HG02870 (cell line): ENCODE measurements at regions not wholly inside any gene's neighbourhood (a gene's known extent, or its start where the extent isn't known, plus 50 kb on each side); places are given as distances from the start of the nearest gene placed in this dataset.

Experiments used
- ATAC-seq: cut with Tn5 transposase; IDR thresholded peaks from one replicate; pipeline ENCODE4 v1.9.1; 2021; ENCODE audit warnings: mild to moderate bottlenecking, moderate library complexity; ENCODE audit not compliant: unreplicated experiment

DNA sequence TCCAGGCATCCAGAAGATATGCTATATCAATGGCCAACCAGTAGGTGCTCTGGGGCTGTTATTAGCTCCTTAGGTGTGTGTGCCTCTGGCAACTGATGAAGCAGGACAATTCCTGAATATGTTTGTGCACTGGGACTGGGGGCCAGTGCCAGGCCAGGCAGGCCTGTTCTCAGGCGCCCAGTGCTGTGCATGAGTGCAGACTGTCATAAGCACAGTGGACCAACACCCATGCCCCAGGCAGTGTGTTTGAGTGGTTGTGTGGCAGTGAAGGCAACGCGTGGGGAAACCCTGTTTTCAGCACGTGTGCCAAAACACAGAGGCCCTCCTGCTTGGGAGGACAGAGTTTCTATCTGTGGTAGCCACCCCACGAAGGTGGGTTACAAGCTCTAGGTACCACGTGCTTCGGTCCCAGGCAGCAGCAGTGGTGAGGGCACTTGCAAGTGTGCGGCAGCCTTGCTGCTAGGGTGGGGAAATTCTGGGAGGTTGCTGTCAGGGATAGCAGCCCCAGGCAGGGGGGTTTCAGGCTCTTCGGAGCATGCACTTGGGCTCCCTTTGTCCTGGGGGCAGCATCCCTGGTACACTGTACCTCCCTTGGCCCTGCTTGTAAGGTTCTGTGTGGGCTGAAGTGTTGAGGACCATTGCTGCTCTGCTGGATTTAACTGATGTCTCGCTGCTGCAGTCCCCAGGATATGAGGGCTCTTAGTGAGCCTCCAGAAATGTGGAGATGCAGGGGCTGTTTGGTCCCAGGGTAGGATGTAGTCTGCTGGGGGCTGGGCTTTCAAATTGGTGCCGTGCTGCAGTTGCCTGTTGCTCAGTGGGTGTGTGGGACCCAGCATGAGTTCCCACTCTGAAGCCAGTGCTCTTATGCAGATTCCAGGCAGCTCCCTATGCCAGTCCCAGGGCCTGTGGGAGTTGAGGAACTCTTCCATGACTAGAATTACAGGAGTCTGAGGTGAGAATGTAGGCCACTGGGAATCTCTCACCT lies 280.9 kb downstream of the RPRM start:
- ATAC-seq: no peak

DNA sequence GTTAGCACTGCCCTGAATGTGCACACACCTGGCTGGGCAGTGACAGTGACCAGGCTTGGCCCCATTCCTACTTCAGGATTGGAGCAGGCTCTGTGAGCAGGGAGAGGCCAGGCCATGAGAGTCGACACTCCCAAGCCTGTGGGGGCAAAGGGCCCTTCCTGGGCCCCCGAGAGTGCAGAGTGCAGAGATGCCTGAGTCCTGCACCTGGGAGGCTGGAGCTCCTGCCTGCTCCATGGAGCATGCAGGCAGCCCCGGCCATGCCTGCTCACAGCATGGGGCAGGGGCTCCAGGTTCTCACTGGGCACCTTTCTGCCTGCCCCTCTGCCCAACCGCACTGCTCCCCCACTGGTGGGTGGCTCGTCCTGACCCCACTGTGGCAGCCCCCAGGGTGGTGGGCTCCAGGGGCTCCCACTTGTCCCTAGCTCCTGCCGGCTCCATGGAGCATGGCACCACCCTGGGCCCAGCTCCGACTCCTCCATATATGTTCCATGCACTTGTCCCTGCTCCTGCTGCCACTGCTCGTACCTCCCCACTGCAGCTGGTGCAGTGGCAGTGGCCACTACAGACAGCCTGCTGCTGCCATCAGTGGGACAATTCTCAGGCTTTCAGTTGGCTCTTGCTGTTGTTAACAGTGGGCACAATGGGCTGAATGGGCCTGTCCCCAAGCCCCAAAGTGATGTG lies 282.0 kb downstream of the RPRM start:
- no peak for ATAC-seq

DNA sequence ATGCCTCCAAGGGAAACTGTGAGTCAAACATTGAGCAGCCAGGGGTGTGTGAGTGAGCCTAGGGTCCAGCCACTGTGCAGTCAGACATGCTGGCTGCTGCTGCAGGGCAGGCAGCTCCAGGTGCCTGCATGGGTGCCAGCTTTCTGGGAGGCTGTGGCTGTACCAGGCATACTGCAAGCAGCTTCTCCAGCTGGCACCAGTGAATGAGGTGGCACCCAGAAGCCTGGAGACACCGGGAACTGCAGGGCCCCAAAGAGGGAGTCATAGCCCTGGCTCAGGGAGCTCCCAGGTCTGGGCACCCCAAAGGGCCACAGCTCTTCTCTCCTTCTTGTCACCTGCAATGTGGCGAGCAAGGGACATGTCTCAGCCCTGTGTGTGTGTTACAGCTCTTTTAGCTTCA lies 283.2 kb downstream of the RPRM start:
- no peak for ATAC-seq

GRCh38 chr2:153189091-153189888 lies 289.3 kb downstream of the RPRM start:
- ATAC-seq: no peak

DNA sequence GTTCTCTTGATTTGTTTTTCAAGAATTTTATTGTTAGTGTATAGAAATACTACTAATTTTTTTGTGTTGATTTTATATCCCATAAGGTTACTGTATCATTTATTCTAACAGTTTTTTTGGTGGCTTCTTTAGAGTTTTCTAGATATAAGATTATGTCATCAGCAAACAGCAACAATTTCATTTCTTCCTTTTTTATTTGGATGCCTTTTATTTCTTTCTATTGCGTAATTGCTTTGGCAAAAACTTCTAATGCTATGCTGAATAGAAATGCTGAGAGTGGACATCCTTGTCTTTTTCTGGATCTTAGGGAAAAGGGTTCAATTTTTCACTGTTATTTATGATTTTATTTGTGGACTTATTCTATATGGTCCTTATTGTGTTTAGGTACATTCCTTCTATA lies 298.8 kb downstream of the RPRM start:
- no peak for ATAC-seq

DNA sequence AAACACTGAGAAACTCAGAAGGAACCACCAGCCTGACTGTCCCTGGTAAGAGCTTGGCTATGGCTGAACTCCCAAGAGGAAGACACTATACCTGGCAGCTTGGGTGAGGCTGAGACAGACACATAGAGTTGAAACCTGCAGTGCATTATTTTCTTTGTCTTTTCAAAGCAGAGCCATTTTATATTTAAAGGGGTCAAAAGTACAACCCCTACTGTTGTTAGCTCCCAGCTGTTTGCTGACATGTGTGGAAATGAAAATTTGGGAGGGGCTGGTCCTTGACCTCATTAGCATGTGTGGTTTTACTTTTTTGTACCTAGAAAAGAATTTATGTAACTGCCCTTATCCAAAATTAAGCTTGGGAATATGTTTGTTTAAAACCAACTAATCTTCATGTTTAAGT lies 309.0 kb downstream of the RPRM start:
- ATAC-seq: no peak

- ATAC-seq: no peak
Observed at GRCh38 chr2:153165021-153165420, 313.5 kb downstream of the RPRM start.

DNA sequence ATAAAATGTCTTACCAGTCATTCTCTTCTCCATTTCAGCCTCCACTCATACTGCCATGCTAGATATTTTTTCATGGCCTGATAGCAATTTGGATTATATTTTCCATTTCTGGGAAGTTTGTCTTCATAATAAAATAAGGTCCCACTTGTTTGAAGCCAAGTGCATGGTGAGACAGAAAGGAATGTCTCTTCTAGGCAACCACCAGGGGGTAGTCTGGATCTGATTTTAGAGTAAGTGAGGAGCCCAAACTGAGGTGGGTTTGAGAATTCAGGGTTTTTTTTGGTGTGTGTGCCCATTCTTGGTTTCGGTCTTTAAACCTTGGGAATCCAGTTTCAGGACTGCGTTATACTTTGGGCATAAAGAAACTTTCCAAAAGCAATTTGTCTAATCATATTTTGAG lies 315.5 kb downstream of the RPRM start:
- no peak for ATAC-seq

DNA sequence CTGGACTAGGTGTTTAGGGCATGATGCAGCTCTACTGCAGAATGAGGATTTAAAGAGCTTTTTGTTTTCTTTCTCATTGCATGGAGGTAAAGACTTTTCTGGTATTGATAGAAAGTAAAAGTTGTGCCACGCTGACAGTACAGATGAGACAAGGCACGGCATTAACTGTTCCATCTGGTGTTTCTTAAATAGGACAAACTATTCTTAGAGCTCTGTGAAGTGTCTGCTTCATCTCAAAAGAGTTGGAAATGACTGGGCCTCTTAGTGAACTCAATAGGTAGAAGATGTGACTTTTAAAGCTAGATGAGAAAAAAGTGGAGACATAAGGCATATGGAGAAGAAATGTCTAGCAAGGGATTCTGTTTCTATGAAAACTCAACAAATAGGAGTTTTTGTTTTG lies 321.8 kb downstream of the RPRM start:
- no peak for ATAC-seq

GRCh38 chr2:153152036-153152435 lies 326.5 kb downstream of the RPRM start:
- no peak for ATAC-seq

GRCh38 chr2:153145470-153145978 lies 333.0 kb downstream of the RPRM start:
- no peak for ATAC-seq

DNA sequence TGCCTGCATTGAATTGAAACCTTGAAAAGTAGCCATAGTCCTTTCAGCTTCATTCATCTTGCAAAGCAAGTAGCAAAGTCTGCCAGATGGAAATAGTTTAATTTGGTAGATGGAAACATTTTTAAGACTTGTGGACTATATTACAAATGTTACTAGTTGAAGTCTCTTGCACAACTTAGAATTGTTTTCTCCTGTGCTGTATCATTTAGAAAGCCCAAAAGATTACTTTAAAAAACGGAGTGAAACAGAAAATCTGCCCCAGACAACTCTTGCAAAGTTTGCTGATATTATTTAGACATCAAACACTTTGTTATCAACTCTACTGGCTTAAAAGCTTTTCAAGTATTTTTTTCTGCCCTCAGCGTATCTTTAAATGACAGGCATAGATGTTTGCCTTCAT lies 335.0 kb downstream of the RPRM start:
- no peak for ATAC-seq

- ATAC-seq: no peak
Observed at GRCh38 chr2:153140498-153140897, 338.1 kb downstream of the RPRM start.

DNA sequence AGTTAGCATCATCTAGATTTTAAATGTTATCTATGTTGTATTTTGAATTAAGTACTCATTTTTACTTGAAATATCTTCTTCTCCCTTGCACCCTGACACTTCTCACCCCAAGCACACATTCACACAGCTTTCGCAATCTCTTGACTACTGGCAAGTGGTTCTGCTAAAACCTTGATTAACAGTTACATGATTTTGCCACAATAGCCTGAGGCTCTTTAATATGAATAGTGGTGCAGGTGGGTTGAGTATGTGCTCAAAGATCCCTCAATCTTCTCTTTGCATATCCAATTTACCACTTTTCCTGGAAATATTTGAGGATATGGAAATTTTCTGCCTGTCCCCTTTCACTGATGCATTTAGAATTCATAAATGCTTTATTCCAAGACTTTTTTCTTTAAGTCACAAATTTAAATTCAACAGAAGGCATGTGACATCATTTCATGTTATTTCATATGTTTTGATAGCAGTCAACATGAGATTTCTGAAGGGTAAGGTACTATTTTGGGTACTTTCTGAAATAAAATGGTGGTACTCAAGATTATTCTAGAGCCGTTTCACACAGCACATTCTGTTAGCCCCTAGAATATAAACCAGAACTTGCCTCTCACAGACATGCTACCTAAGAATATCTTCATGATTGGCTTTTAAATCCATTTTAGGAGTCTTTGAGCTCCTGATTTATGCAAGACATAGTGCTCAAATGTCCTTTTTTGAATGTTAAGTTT lies 339.7 kb downstream of the RPRM start:
- no peak for ATAC-seq

DNA sequence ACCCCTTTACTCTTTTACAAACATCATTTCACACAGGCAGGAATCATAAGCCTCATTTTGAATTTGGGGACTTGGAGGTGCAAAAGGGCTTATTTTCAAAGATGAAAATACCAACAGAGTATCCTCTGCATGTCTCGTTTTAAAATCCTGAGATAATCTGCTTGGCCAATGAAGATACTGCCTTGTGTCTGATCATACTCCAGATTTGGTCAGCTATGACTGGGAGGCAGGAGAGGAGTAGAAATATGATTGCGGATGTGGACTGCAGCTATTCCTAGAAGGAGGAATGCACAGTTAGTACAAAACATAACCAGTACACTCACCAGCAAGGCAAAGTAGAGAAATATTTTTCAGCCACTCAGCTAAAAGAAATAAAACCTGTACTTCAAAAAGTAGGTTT lies 342.3 kb downstream of the RPRM start:
- ATAC-seq: no peak

- no peak for ATAC-seq
Observed at GRCh38 chr2:153134725-153135124, 343.8 kb downstream of the RPRM start.

- ATAC-seq: no peak
Observed at GRCh38 chr2:153133716-153134115, 344.8 kb downstream of the RPRM start.

DNA sequence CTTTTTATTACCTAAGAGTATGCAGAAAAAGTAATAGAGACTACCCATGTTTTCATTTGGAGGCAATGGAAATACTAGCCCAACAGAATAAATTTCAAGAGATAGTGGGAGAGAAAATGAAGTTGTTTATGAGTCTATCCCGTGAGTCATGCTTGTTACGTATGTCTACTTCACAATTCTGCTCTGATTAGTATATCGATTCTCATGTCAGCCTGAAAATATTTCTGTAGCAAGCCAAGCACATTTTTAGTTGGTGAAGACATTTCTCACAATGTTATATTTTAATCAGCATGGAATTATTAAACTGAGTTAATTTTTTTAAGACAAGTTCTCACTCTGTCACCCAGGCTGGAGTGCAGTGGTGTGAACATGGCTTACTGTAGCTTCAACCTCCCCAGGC lies 346.1 kb downstream of the RPRM start:
- no peak for ATAC-seq

DNA sequence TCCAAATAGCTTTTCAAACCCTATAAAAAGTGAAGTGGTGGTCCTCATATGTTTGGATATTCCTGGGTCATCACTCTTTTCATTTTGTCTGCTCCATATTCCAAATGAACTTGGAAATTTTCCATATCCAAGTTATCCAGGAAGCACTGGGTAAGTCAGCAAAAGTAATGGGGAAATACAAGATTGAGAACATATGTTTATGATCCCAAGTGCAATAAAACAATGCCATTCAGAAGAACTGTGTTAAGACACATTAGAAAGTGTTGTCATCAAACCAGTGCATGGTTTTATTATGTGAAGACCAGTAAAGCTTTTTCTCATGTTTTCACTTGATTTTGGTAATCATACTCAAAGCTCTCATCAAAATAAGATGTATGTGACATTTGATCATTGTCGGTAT lies 363.4 kb downstream of the RPRM start:
- ATAC-seq: no peak

DNA sequence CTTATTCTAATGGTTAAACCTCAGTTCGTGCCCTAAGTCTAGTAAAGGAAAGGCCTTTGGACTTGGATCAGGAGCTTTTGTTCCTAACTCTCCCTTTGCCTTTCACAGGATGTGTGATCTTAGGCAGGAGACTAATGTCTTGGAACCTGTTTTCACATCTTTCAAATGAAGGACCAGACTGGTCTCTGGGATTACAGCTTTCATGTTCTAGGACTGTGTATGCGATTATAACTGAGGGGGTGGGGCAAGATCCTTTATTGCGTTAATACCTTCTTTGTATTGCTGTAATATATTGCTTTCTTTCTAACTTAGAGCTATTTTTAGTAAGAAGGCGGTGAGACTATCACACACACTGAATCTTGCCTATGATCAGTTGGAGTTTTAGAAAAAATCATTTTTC lies 368.1 kb downstream of the RPRM start:
- no peak for ATAC-seq

GRCh38 chr2:153109793-153110192 lies 368.8 kb downstream of the RPRM start:
- ATAC-seq: no peak
